Ovary (tissue), 7 donors: ENCODE measurements at regions not wholly inside any gene's neighbourhood (a gene's known extent, or its start where the extent isn't known, plus 50 kb on each side); places are given as distances from the start of the nearest gene placed in this dataset.

Experiments
- DNase-seq, 5 donors: peaks; one replicate each; pipeline ENCODE4 v3.0.0-alpha.2; 2019 to 2020
- H3K27ac ChIP-seq, 2 donors: fragments of 200-600 bp; one replicate each; pipeline versions ENCODE4 v1.5.1 to v1.8.0; 2019 to 2022
- H3K27me3 ChIP-seq: fragments of 200-600 bp; one replicate; pipeline ENCODE4 v1.8.0; 2022
- H3K36me3 ChIP-seq: fragments of 200-600 bp; sonication (generic); one replicate; pipeline ENCODE4 v1.5.1; 2019
- H3K4me1 ChIP-seq: one replicate; pipeline ENCODE4 v1.8.1; 2013; ENCODE audit warnings: mild to moderate bottlenecking, moderate library complexity; ENCODE audit not compliant: insufficient read depth
- H3K4me3 ChIP-seq: fragments of 200-600 bp; sonication (generic); one replicate; pipeline ENCODE4 v1.5.1; 2017
- H3K9me3 ChIP-seq, 2 donors: fragments of 200-600 bp in 1 of 2; sonication (generic) in 1 of 2; one replicate each; pipeline versions ENCODE4 v1.5.1 to v1.8.1; 2013 to 2019; ENCODE audit warnings: mild to moderate bottlenecking in 1 of 2, moderate library complexity in 1 of 2
- EP300 ChIP-seq: sonication (generic); formaldehyde crosslinking; IDR thresholded peaks from one replicate; pipeline ENCODE4 v1.6.1; 2017; ENCODE audit warnings: antibody characterized with exemption
- POLR2A ChIP-seq: fragments of 450-650 bp; IDR thresholded peaks from one replicate; pipeline ENCODE4 v1.6.1; 2017; ENCODE audit warnings: antibody characterized with exemption, mild to moderate bottlenecking, moderate library complexity
- WGBS, 3 donors: extraction: QIAGEN DNeasy Blood & Tissue Kit in 1 of 3; methylation state at CpG; one replicate each; pipeline versions ENCODE4 v1.1.5 to v1.1.7; 2013 to 2017; 5-methylcytosine and 5-hydroxymethylcytosine counted together
- intact Hi-C, 4 donors: fragments of 100-400 bp; cut with DNase I; formaldehyde crosslinking; loops; one replicate each; pipeline versions ENCODE4 v1.11.0 to v1.15.1; 2022 to 2023
- TF ChIP-seq, protein P1 (sequence below), 3 donors: fragments of 450-650 bp in 2 of 3; fragments of 200-600 bp in 1 of 3; IDR thresholded peaks; one replicate each; pipeline versions ENCODE4 v1.5.1 to v1.8.0; 2016 to 2022; ENCODE audit warnings: antibody characterized with exemption in 3 of 3, mild to moderate bottlenecking in 1 of 3
- donor health status: DM: no; HTN: no; CAD: no; lungs with moderate emphysema.
- donor health status: DM: no; HTN: no; CAD: no.
- donor health status: Bipolar disorder and iron deficiency.
- donor health status: DM: no; HTN: no; CAD: no.
- donor health status: DM: yes; HTN: yes; CAD: no.

DNA sequence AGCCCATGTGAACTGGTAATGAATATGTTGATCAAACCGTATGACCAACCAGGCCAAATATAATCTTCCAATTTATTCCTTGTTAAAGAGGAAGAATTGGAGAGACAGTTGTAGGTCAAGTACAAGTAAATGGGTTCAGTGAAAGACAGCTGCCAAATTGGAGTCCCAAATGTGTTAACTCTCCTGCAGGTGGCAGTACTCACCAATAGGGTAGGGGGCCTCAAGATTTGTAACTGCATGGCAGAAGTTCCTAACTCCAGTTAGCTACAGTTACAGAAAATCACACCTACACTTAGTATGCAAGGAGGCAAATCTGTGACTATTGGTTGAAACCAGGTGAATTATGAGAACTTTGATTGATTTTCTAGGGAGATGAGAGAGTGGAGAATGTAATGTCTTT, 278.0 kb downstream of the ZBBX start:
- H3K9me3 ChIP-seq, result no peaks in the 10 kb centered on the region
- no peak for DNase-seq
- no peak overlapping the region for H3K4me3 ChIP-seq
- H3K27me3 ChIP-seq, result no peaks in the 10 kb centered on the region
- 68 to 82% (median 74%) methylated on average over 1 of the region's 1 CpG for WGBS, 3 donors
- no peaks in the 10 kb centered on the region for H3K4me1 ChIP-seq
- TF ChIP-seq EP300 (no peak), POLR2A (no peak)
- TF ChIP-seq, protein P1, sequence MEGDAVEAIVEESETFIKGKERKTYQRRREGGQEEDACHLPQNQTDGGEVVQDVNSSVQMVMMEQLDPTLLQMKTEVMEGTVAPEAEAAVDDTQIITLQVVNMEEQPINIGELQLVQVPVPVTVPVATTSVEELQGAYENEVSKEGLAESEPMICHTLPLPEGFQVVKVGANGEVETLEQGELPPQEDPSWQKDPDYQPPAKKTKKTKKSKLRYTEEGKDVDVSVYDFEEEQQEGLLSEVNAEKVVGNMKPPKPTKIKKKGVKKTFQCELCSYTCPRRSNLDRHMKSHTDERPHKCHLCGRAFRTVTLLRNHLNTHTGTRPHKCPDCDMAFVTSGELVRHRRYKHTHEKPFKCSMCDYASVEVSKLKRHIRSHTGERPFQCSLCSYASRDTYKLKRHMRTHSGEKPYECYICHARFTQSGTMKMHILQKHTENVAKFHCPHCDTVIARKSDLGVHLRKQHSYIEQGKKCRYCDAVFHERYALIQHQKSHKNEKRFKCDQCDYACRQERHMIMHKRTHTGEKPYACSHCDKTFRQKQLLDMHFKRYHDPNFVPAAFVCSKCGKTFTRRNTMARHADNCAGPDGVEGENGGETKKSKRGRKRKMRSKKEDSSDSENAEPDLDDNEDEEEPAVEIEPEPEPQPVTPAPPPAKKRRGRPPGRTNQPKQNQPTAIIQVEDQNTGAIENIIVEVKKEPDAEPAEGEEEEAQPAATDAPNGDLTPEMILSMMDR (IDR thresholded peaks at IDR 0.05), result no peak
- H3K27ac ChIP-seq, result no peak overlapping the region
- intact Hi-C loops, result loop anchor here in 1 of 4 donors (5.0 kb wide), 1 partner anchor 155 kb away; no protein-coding TSS in a partner anchor
- no peaks in the 10 kb centered on the region for H3K36me3 ChIP-seq

DNA sequence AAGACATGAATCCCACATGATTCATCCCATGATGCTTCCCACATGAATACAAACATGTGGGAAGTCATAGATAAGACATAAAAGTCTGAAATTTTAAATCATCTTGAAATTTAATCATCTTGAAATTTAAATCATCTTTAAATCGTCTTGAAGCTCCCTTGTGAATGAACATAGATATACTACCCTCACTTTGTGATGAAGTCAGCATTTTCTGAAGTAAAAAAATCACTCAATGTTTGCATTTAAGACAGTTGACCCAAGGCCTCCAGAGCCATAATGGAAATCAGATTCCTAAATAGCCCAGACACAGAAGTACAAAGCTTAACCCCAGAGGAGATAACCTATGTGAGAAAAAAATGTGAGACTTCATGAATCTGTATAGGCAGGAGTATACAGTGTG, 279.4 kb downstream of the ZBBX start:
- Histone ChIP-seq H3K4me1 (no peaks in the 10 kb centered on the region), H3K9me3 (no peaks in the 10 kb centered on the region), H3K36me3 (no peaks in the 10 kb centered on the region), H3K27ac (no peak overlapping the region), H3K4me3 (no peak overlapping the region), H3K27me3 (no peaks in the 10 kb centered on the region)
- no peak for DNase-seq
- intact Hi-C loops, result loop anchor here in 1 of 4 donors (5.0 kb wide), 1 partner anchor 157 kb away; no protein-coding TSS in a partner anchor
- 31 to 37% (median 32%) methylated on average over 1 of the region's 1 CpG for WGBS, 3 donors
- TF ChIP-seq, protein P1 (IDR thresholded peaks at IDR 0.05), result no peak
- TF ChIP-seq POLR2A (no peak), EP300 (no peak)

- TF ChIP-seq POLR2A (no peak), EP300 (no peak)
- TF ChIP-seq, protein P1 (IDR thresholded peaks at IDR 0.05), result no peak
- Histone ChIP-seq H3K9me3 (no peaks in the 10 kb centered on the region), H3K27me3 (no peaks in the 10 kb centered on the region), H3K4me3 (no peak overlapping the region), H3K36me3 (no peaks in the 10 kb centered on the region), H3K27ac (no peak overlapping the region), H3K4me1 (no peaks in the 10 kb centered on the region)
- 85 to 93% (median 89%) methylated on average over 2 of the region's 2 CpGs for WGBS, 3 donors
- DNase-seq, result no peak
- intact Hi-C loops, result loop anchor here in 1 of 4 donors (5.0 kb wide), 1 partner anchor 157 kb away; no protein-coding TSS in a partner anchor
Measured at GRCh38 chr3:167100200-167100599, 279.9 kb downstream of the ZBBX start.

GRCh38 chr3:167095976-167096375, 284.1 kb downstream of the ZBBX start:
- no peak for DNase-seq
- Histone ChIP-seq H3K4me3 (no peak overlapping the region), H3K36me3 (no peaks in the 10 kb centered on the region), H3K27me3 (no peaks in the 10 kb centered on the region), H3K27ac (no peak overlapping the region), H3K9me3 (no peaks in the 10 kb centered on the region), H3K4me1 (no peaks in the 10 kb centered on the region)
- 52 to 68% (median 58%) methylated on average over 2 of the region's 2 CpGs for WGBS, 3 donors
- TF ChIP-seq, protein P1 (IDR thresholded peaks at IDR 0.05), result no peak
- TF ChIP-seq POLR2A (no peak), EP300 (no peak)
- intact Hi-C loops, result no loop called here

- Histone ChIP-seq H3K4me1 (no peaks in the 10 kb centered on the region), H3K4me3 (no peak overlapping the region), H3K9me3 (no peaks in the 10 kb centered on the region), H3K27ac (no peak overlapping the region), H3K27me3 (no peaks in the 10 kb centered on the region), H3K36me3 (no peaks in the 10 kb centered on the region)
- no peak for DNase-seq
- intact Hi-C loops, result no loop called here
- TF ChIP-seq, protein P1 (IDR thresholded peaks at IDR 0.05), result no peak
- TF ChIP-seq EP300, result no peak
- TF ChIP-seq POLR2A, result no peak
Measured at GRCh38 chr3:167094632-167095031, 285.5 kb downstream of the ZBBX start.
